ENCODE measurements at regions not wholly inside any gene's neighbourhood (a gene's known extent, or its start where the extent isn't known, plus 50 kb on each side); places are given as distances from the start of the nearest gene placed in this dataset.
A peak's percentile ranks its signal among the peaks of the same experiment; 100 is the strongest.

- DNase-seq (ENCODE audit: low read depth in 1 of 2, low spot score in 1 of 2), result no peak
These were observed 92.6 kb downstream of the RDH14 start for GRCh38 chr2:18467749-18468360.

GRCh38 chr2:18465979-18466378 lies 94.5 kb downstream of the RDH14 start:
- DNase-seq (ENCODE audit: low read depth in 1 of 2, low spot score in 1 of 2), result no peak

- no peak for DNase-seq (ENCODE audit: low read depth in 1 of 2, low spot score in 1 of 2)
These were observed 95.5 kb downstream of the RDH14 start for GRCh38 chr2:18464913-18465312.

GRCh38 chr2:18456026-18456425 lies 104.4 kb downstream of the RDH14 start:
- no peak for DNase-seq (ENCODE audit: low read depth in 1 of 2, low spot score in 1 of 2)

GRCh38 chr2:18455236-18455862 lies 105.1 kb downstream of the RDH14 start:
- no peak for DNase-seq (ENCODE audit: low read depth in 1 of 2, low spot score in 1 of 2)

GRCh38 chr2:18454692-18455235 lies 105.7 kb downstream of the RDH14 start:
- no peak for DNase-seq (ENCODE audit: low read depth in 1 of 2, low spot score in 1 of 2)

GRCh38 chr2:18446715-18447114 lies 113.7 kb downstream of the RDH14 start:
- DNase-seq (ENCODE audit: low read depth in 1 of 2, low spot score in 1 of 2), result no peak

GRCh38 chr2:18445433-18446320 lies 114.8 kb downstream of the RDH14 start:
- no peak for DNase-seq (ENCODE audit: low read depth in 1 of 2, low spot score in 1 of 2)

GRCh38 chr2:18444806-18445205 lies 115.6 kb downstream of the RDH14 start:
- no peak for DNase-seq (ENCODE audit: low read depth in 1 of 2, low spot score in 1 of 2)

GRCh38 chr2:18441583-18441982 lies 118.9 kb downstream of the RDH14 start:
- no peak for DNase-seq (ENCODE audit: low read depth in 1 of 2, low spot score in 1 of 2)

GRCh38 chr2:18440777-18441176 lies 119.7 kb downstream of the RDH14 start:
- DNase-seq (ENCODE audit: low read depth in 1 of 2, low spot score in 1 of 2), result no peak

GRCh38 chr2:18440141-18440661 lies 120.3 kb downstream of the RDH14 start:
- no peak for DNase-seq (ENCODE audit: low read depth in 1 of 2, low spot score in 1 of 2)

- no peak for DNase-seq (ENCODE audit: low read depth in 1 of 2, low spot score in 1 of 2)
These were observed 120.7 kb downstream of the RDH14 start for GRCh38 chr2:18439716-18440115.

GRCh38 chr2:18437909-18438308 lies 122.5 kb downstream of the RDH14 start:
- DNase-seq (ENCODE audit: low read depth in 1 of 2, low spot score in 1 of 2), result no peak

- DNase-seq (ENCODE audit: low read depth in 1 of 2, low spot score in 1 of 2), result no peak
These were observed 123.9 kb downstream of the RDH14 start for GRCh38 chr2:18436503-18437005.

GRCh38 chr2:18435426-18436037 lies 124.9 kb downstream of the RDH14 start:
- DNase-seq (ENCODE audit: low read depth in 1 of 2, low spot score in 1 of 2), result peak in 1 of 2 donors; percentile 13

- DNase-seq (ENCODE audit: low read depth in 1 of 2, low spot score in 1 of 2), result no peak
These were observed 126.6 kb downstream of the RDH14 start for GRCh38 chr2:18433872-18434271.

GRCh38 chr2:18432999-18433398 lies 127.5 kb downstream of the RDH14 start:
- no peak for DNase-seq (ENCODE audit: low read depth in 1 of 2, low spot score in 1 of 2)

- DNase-seq (ENCODE audit: low read depth in 1 of 2, low spot score in 1 of 2), result no peak
These were observed 129.3 kb downstream of the RDH14 start for GRCh38 chr2:18430996-18431748.

GRCh38 chr2:18428516-18428915 lies 131.9 kb downstream of the RDH14 start:
- no peak for DNase-seq (ENCODE audit: low read depth in 1 of 2, low spot score in 1 of 2)

All from activated CD4-positive, alpha-beta T cell treated with anti-CD3 and anti-CD28 coated beads, Interleukin-2, amount 50 U/mL, for 24 hours (primary cell).